ENCODE measurements at regions not wholly inside any gene's neighbourhood (a gene's known extent, or its start where the extent isn't known, plus 50 kb on each side); places are given as distances from the start of the nearest gene placed in this dataset.

DNA sequence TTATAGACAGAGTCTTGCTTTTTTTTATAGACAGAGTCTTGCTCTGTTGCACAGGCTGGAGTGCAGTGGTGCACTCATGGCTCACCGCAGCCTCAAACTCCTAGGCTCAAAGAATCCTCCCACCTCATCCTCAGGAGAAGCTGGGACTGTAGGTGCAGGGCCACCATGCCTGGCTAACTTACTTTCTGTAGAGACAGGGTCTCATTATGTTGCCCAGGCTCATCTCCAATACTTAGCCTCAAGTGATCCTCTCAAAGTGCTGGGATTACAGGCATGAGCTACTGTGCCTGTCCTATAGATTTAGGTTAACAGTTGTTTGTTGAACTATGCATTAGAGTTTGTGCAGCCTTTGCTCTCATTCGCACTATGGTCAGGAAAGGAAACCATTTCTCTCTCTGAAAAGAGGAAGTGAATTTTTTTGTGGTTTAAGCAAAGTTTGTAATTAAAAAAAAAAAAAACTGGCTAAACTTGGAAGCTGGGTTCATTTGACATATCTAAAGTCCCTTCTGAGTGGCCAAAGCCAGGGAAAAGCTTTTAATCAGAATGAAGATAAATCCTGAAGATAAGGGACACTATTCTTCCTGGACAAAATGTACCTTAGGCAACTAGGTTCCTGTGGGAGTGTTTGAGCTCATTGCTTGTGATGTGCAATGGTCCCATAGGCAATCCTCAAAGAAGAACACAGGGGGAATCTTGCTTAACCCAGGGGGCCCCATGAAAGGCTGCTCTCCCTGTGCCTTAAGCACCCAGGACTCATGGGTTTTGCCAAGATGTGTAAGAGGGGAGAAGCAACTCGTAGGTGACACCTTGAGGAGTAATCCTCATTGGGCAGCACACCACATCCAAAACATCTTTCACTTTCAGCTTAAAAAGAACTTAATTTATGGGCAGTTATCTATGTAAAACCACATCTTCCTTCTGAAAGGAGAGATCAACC, 201.7 kb downstream of the MREG start:
- H3K56ac ChIP-seq (replicated peaks; ENCODE audit: insufficient read length, low read depth, low read length): no peak overlapping the region
- no peaks in the 10 kb centered on the region for H3K79me1 ChIP-seq (ENCODE audit: low read depth, low read length)
- no peak overlapping the region for H3K9ac ChIP-seq (replicated peaks in 1 of 4; ENCODE audit: extremely low read depth in 1 of 4, low read depth in 3 of 4, low read length in 3 of 4)
- no peaks in the 10 kb centered on the region for H3K27me3 ChIP-seq (replicated peaks in 1 of 4; ENCODE audit: control insufficient read depth in 3 of 4, extremely low read depth in 1 of 4, insufficient read depth in 3 of 4, low read length in 3 of 4)
- DNase-seq (ENCODE audit: low read depth in 1 of 2, low spot score in 2 of 2) (no peak), FAIRE-seq (no peak)
- H3K79me2 ChIP-seq (ENCODE audit: control insufficient read depth in 1 of 2, insufficient read depth in 2 of 2, low read length in 2 of 2): no peaks in the 10 kb centered on the region
- no peak overlapping the region for H2BK5ac ChIP-seq (ENCODE audit: low read depth, low read length)
- ChIA-PET CTCF (ENCODE audit: partially characterized antibody) (interaction anchor here (0.6 to 1.8 kb wide), 9 partner anchors 15 to 468 kb away, joined by 3 to 8 read pairs (median 3); no protein-coding TSS in a partner anchor), POLR2A (ENCODE audit: partially characterized antibody) (interaction anchor here (0.6 kb wide), 1 partner anchor 432 kb away, joined by 4 read pairs; no protein-coding TSS in a partner anchor)
- no peaks in the 10 kb centered on the region for H3K36me3 ChIP-seq (ENCODE audit: control insufficient read depth in 2 of 4, insufficient read depth in 4 of 4, low read length in 3 of 4)
- H2BK12ac ChIP-seq (ENCODE audit: low read depth, low read length): no peak overlapping the region
- no peaks in the 10 kb centered on the region for H4K20me1 ChIP-seq (replicated peaks in 1 of 2; ENCODE audit: control insufficient read depth in 1 of 2, insufficient read depth in 2 of 2, low read length in 2 of 2)
- no peak overlapping the region for H3K27ac ChIP-seq (ENCODE audit: low read depth, low read length)
- H3K14ac ChIP-seq (ENCODE audit: insufficient read length): no peak overlapping the region
- no peak overlapping the region for H3K4me2 ChIP-seq (ENCODE audit: insufficient read depth in 1 of 2, low read depth in 2 of 2, low read length in 2 of 2)
- H3K23me2 ChIP-seq (ENCODE audit: low read depth, low read length): no peaks in the 10 kb centered on the region
- no peak overlapping the region for H2BK20ac ChIP-seq (ENCODE audit: low read length)
- H4K91ac ChIP-seq (replicated peaks; ENCODE audit: insufficient read length, low read length): no peak overlapping the region
- no peaks in the 10 kb centered on the region for H3K9me3 ChIP-seq (ENCODE audit: insufficient read depth in 2 of 2, low read depth in 1 of 2, low read length in 1 of 2)
- 91% methylated on average over 3 of the region's 3 CpGs; no CpG with 5 or more reads in 1 of the 2 experiments for WGBS, 2 experiments (ENCODE audit: extremely low coverage in 1 of 2, insufficient coverage in 1 of 2, insufficient read length in 1 of 2, insufficient replicate concordance in 2 of 2, low coverage in 1 of 2, low lambda C conversion rate in 2 of 2, missing lambda C conversion rate in 1 of 2)
- no peak overlapping the region for H3K18ac ChIP-seq (ENCODE audit: extremely low read depth, low read length)
- H3K4me1 ChIP-seq (replicated peaks in 1 of 4; ENCODE audit: control insufficient read depth in 3 of 4, insufficient read depth in 4 of 4, low read length in 3 of 4): peaks cover 0 to 5% (median 0%) of the 10 kb centered on the region in 4 experiments; a peak in 1 of 7 replicates
- H2AK5ac ChIP-seq (ENCODE audit: low read depth, low read length): no peak overlapping the region
- no peak overlapping the region for H4K5ac ChIP-seq (ENCODE audit: insufficient read length, low read depth, low read length)
- no peak overlapping the region for H2BK15ac ChIP-seq (ENCODE audit: low read length)
- H3K4me3 ChIP-seq (ENCODE audit: extremely low read depth in 1 of 4, insufficient read depth in 2 of 4, low read depth in 3 of 4, low read length in 4 of 4): no peak overlapping the region
- no peak overlapping the region for H3K4ac ChIP-seq (replicated peaks; ENCODE audit: insufficient read length, low read depth, low read length)
- H2BK120ac ChIP-seq (replicated peaks; ENCODE audit: low read depth, low read length): no peak overlapping the region
- no peak overlapping the region for H4K8ac ChIP-seq (ENCODE audit: extremely low read depth, insufficient read depth, low read length)
- no peak overlapping the region for H3K23ac ChIP-seq (ENCODE audit: insufficient read length)
- no peak overlapping the region for H2AFZ ChIP-seq (ENCODE audit: low read length)
- TF ChIP-seq TCF12 (IDR thresholded peaks at IDR 0.05; ENCODE audit: low read depth, low read length) (no peak), TBP (IDR thresholded peaks at IDR 0.05; ENCODE audit: low read depth, low read length) (no peak), TAF1 (IDR thresholded peaks at IDR 0.05; ENCODE audit: low read depth, low read length) (no peak), CBX8 (IDR thresholded peaks at IDR 0.05; ENCODE audit: borderline replicate concordance, low read depth, low read length) (no peak), SAP30 (IDR thresholded peaks at IDR 0.05; ENCODE audit: insufficient read depth, insufficient replicate concordance, low read length) (no peak), SP4 (IDR thresholded peaks at IDR 0.05; ENCODE audit: low read length) (no peak), KDM1A (IDR thresholded peaks at IDR 0.05; ENCODE audit: borderline replicate concordance, low read length) (no peak), SUZ12 (IDR thresholded peaks at IDR 0.05; ENCODE audit: low read length) (no peak), RBBP5 (IDR thresholded peaks at IDR 0.05; ENCODE audit: borderline replicate concordance, low read depth, low read length) (no peak), SRF (IDR thresholded peaks at IDR 0.05; ENCODE audit: low read depth, low read length) (no peak), CHD1 (IDR thresholded peaks at IDR 0.05; ENCODE audit: low read depth, low read length) (no peak)
- TF ChIP-seq, protein P1, sequence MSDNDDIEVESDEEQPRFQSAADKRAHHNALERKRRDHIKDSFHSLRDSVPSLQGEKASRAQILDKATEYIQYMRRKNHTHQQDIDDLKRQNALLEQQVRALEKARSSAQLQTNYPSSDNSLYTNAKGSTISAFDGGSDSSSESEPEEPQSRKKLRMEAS (IDR thresholded peaks at IDR 0.05): no peak

All from H1 (cell line).